Fibroblast of the aortic adventitia (primary cell): ENCODE measurements at regions not wholly inside any gene's neighbourhood (a gene's known extent, or its start where the extent isn't known, plus 50 kb on each side); places are given as distances from the start of the nearest gene placed in this dataset.

Experiments used
- DNase-seq: peaks from one replicate; pipeline ENCODE4 v3.0.0-alpha.2; 2010; ENCODE audit warnings: low read depth
- H3K4me3 ChIP-seq: 2 replicates; pipeline ENCODE4 v1.5.1; 2011; ENCODE audit warnings: low read depth, mild to moderate bottlenecking, control low read depth, low read length, moderate library complexity
- CTCF ChIP-seq: IDR thresholded peaks from 2 replicates; pipeline ENCODE4 v1.5.1; 2011; ENCODE audit warnings: mild to moderate bottlenecking, low read length, control low read depth, inconsistent platforms; ENCODE audit not compliant: insufficient read depth

GRCh38 chr10:79007018-79007417 lies 61.7 kb upstream of the ZMIZ1 start:
- DNase-seq, result no peak
- no peak for TF ChIP-seq CTCF
- H3K4me3 ChIP-seq, result no peak overlapping the region

GRCh38 chr10:79007421-79008319 lies 61.1 kb upstream of the ZMIZ1 start:
- DNase-seq, result peak; percentile 28
- TF ChIP-seq CTCF, result no peak
- no peak overlapping the region for H3K4me3 ChIP-seq

GRCh38 chr10:79009145-79009544 lies 59.6 kb upstream of the ZMIZ1 start:
- no peak for DNase-seq
- H3K4me3 ChIP-seq, result no peak overlapping the region

GRCh38 chr10:79012567-79012966 lies 56.2 kb upstream of the ZMIZ1 start:
- no peak for DNase-seq
- no peak overlapping the region for H3K4me3 ChIP-seq
- TF ChIP-seq CTCF, result no peak

More at GRCh38 chr10:79009145-79009544, 59.6 kb upstream of the ZMIZ1 start:
- no peak for TF ChIP-seq CTCF

GRCh38 chr10:79013406-79013987 lies 55.3 kb upstream of the ZMIZ1 start:
- no peak for TF ChIP-seq CTCF
- DNase-seq, result no peak

GRCh38 chr10:79014796-79015195 lies 54.0 kb upstream of the ZMIZ1 start:
- DNase-seq, result no peak

More at GRCh38 chr10:79013406-79013987, 55.3 kb upstream of the ZMIZ1 start:
- no peak overlapping the region for H3K4me3 ChIP-seq

More at GRCh38 chr10:79014796-79015195, 54.0 kb upstream of the ZMIZ1 start:
- H3K4me3 ChIP-seq, result no peak overlapping the region
- no peak for TF ChIP-seq CTCF
